Skin of body (tissue), 1 donor: ENCODE measurements at regions not wholly inside any gene's neighbourhood (a gene's known extent, or its start where the extent isn't known, plus 50 kb on each side); places are given as distances from the start of the nearest gene placed in this dataset.

Experiments
- DNase-seq: peaks from one replicate; lab custom pipeline; 2025; lab: John Stamatoyannopoulos, UW

GRCh38 chr16:85290626-85291301 is 178.5 kb upstream of the CIBAR2 start:
- no peak for DNase-seq

GRCh38 chr16:85291302-85292148 is 179.3 kb upstream of the CIBAR2 start:
- DNase-seq, result no peak

GRCh38 chr16:85293458-85293857 is 181.2 kb upstream of the CIBAR2 start:
- DNase-seq, result no peak

GRCh38 chr16:85293904-85294642 is 181.8 kb upstream of the CIBAR2 start:
- no peak for DNase-seq

- DNase-seq, result no peak
These were observed 182.7 kb upstream of the CIBAR2 start for GRCh38 chr16:85294810-85295508.

- no peak for DNase-seq
These were observed 184.8 kb upstream of the CIBAR2 start for GRCh38 chr16:85296859-85297660.

GRCh38 chr16:85297881-85298280 is 185.6 kb upstream of the CIBAR2 start:
- peak; percentile 30 for DNase-seq

- DNase-seq, result no peak
These were observed 188.2 kb upstream of the CIBAR2 start for GRCh38 chr16:85300406-85300968.

- DNase-seq, result no peak
These were observed 189.0 kb upstream of the CIBAR2 start for GRCh38 chr16:85301231-85301630.

- no peak for DNase-seq
These were observed 190.0 kb upstream of the CIBAR2 start for GRCh38 chr16:85302018-85302847.

- DNase-seq, result no peak
These were observed 190.6 kb upstream of the CIBAR2 start for GRCh38 chr16:85302848-85303353.

GRCh38 chr16:85303354-85303883 is 191.1 kb upstream of the CIBAR2 start:
- peak; percentile 34 for DNase-seq

GRCh38 chr16:85304337-85304736 is 192.1 kb upstream of the CIBAR2 start:
- no peak for DNase-seq

- peak; percentile 47 for DNase-seq
These were observed 194.0 kb upstream of the CIBAR2 start for GRCh38 chr16:85306071-85306792.

GRCh38 chr16:85306793-85307551 is 194.7 kb upstream of the CIBAR2 start:
- DNase-seq, result no peak

GRCh38 chr16:85307552-85308364 is 195.5 kb upstream of the CIBAR2 start:
- DNase-seq, result no peak
